ENCODE measurements at regions not wholly inside any gene's neighbourhood (a gene's known extent, or its start where the extent isn't known, plus 50 kb on each side); places are given as distances from the start of the nearest gene placed in this dataset.
A peak's percentile ranks its signal among the peaks of the same experiment; 100 is the strongest.

DNA sequence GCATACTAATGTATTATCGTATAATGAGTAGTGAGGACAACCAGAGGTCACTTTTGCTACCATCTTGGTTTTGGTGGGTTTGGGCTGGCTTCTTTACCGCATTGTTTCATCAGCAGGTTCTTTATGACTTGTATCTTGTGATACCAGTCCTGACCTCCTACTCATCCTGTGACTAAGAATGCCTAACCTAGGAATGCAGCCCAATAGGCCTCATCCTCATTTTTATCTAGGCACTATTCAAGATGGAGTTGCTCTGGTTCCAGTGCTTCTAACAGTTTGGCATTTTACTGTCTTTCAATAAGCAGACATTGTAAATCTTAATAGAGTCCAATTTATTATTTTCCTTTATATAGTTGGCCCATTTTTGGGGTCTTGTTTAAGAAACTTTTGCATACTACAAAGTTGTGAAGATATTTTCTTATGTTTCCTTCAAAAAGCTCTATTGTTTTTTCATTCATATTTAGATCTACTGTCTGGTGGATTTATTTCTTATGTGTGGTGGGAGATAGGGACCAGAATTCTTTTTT lies 60.8 kb upstream of the RNU6-1 start:
- peaks cover 3% of the 10 kb centered on the region for H3K9me3 Mint-ChIP-seq (ENCODE audit: unreplicated experiment)
- H3K27ac Mint-ChIP-seq (ENCODE audit: unreplicated experiment): no peak overlapping the region
- TF ChIP-seq, protein P1, sequence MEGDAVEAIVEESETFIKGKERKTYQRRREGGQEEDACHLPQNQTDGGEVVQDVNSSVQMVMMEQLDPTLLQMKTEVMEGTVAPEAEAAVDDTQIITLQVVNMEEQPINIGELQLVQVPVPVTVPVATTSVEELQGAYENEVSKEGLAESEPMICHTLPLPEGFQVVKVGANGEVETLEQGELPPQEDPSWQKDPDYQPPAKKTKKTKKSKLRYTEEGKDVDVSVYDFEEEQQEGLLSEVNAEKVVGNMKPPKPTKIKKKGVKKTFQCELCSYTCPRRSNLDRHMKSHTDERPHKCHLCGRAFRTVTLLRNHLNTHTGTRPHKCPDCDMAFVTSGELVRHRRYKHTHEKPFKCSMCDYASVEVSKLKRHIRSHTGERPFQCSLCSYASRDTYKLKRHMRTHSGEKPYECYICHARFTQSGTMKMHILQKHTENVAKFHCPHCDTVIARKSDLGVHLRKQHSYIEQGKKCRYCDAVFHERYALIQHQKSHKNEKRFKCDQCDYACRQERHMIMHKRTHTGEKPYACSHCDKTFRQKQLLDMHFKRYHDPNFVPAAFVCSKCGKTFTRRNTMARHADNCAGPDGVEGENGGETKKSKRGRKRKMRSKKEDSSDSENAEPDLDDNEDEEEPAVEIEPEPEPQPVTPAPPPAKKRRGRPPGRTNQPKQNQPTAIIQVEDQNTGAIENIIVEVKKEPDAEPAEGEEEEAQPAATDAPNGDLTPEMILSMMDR (IDR thresholded peaks at IDR 0.05): no peak
- H3K4me3 Mint-ChIP-seq (ENCODE audit: unreplicated experiment): no peak overlapping the region
- H3K36me3 Mint-ChIP-seq (ENCODE audit: unreplicated experiment): no peaks in the 10 kb centered on the region
- peaks cover 2% of the 10 kb centered on the region for H3K27me3 Mint-ChIP-seq (ENCODE audit: unreplicated experiment)
- H3K4me1 Mint-ChIP-seq (ENCODE audit: unreplicated experiment): peaks cover 7% of the 10 kb centered on the region
- DNase-seq (ENCODE audit: extremely low spot score, unreplicated experiment): no peak

DNA sequence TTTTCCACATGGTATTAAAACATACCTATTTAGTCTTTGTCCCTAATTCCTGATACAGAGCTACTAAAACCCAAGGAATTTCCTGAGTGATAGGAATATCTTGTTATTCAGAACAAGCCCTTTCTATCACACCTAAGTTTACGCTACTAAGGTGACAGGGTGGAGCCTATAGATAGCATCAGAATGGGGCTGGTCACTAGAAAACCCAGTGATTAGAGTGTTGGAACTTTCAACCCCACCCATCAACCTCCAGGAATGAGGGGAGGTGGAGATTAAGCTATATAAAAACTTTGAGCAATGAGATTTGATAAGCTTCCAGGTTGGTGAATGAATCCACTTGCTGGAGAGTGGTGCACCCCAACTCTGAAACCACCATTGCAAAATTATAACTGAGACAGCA lies 62.1 kb upstream of the RNU6-1 start:
- peaks cover 7% of the 10 kb centered on the region for H3K9me3 Mint-ChIP-seq (ENCODE audit: unreplicated experiment)
- no peaks in the 10 kb centered on the region for H3K36me3 Mint-ChIP-seq (ENCODE audit: unreplicated experiment)
- H3K4me3 Mint-ChIP-seq (ENCODE audit: unreplicated experiment): no peak overlapping the region
- H3K27ac Mint-ChIP-seq (ENCODE audit: unreplicated experiment): no peak overlapping the region
- TF ChIP-seq, protein P1 (IDR thresholded peaks at IDR 0.05): no peak
- H3K4me1 Mint-ChIP-seq (ENCODE audit: unreplicated experiment): peaks cover 7% of the 10 kb centered on the region
- no peak for DNase-seq (ENCODE audit: extremely low spot score, unreplicated experiment)
- peaks cover 5% of the 10 kb centered on the region for H3K27me3 Mint-ChIP-seq (ENCODE audit: unreplicated experiment)

- no peak overlapping the region for H3K4me3 Mint-ChIP-seq (ENCODE audit: unreplicated experiment)
- no peaks in the 10 kb centered on the region for H3K36me3 Mint-ChIP-seq (ENCODE audit: unreplicated experiment)
- H3K9me3 Mint-ChIP-seq (ENCODE audit: unreplicated experiment): peaks cover 7% of the 10 kb centered on the region
- H3K27me3 Mint-ChIP-seq (ENCODE audit: unreplicated experiment): peaks cover 5% of the 10 kb centered on the region
- H3K27ac Mint-ChIP-seq (ENCODE audit: unreplicated experiment): no peak overlapping the region
- DNase-seq (ENCODE audit: extremely low spot score, unreplicated experiment): peak; percentile 40
- TF ChIP-seq, protein P1 (IDR thresholded peaks at IDR 0.05): no peak
- H3K4me1 Mint-ChIP-seq (ENCODE audit: unreplicated experiment): peaks cover 3% of the 10 kb centered on the region
These were observed 62.7 kb upstream of the RNU6-1 start for GRCh38 chr15:67902579-67903009.

DNA sequence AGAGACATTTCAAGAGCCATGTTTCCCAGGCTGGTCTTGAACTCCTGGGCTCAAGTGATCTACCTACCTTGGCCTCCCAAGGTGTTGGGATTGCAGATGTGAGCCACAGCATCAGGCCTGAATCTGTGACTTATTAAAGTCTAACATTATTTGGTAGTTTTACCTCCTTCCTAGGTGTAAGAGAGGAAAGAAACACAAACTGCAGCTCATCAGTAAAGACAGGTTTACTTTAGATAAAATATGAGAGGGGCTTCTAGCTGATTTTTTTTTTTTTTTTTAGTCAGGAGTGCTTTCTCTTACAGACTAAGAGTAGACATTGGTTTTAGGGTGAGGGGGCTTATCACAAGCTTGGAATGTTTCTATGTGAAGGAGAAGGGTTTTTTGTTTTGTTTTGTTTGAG lies 63.9 kb upstream of the RNU6-1 start:
- Mint-ChIP-seq H3K9me3 (ENCODE audit: unreplicated experiment) (peaks cover 7% of the 10 kb centered on the region), H3K4me3 (ENCODE audit: unreplicated experiment) (no peak overlapping the region)

GRCh38 chr15:67905628-67906027 lies 65.8 kb upstream of the RNU6-1 start:
- TF ChIP-seq, protein P1 (IDR thresholded peaks at IDR 0.05): no peak
- Mint-ChIP-seq H3K27ac (ENCODE audit: unreplicated experiment) (no peak overlapping the region), H3K36me3 (ENCODE audit: unreplicated experiment) (no peaks in the 10 kb centered on the region), H3K4me1 (ENCODE audit: unreplicated experiment) (no peaks in the 10 kb centered on the region), H3K27me3 (ENCODE audit: unreplicated experiment) (peaks cover 5% of the 10 kb centered on the region), H3K9me3 (ENCODE audit: unreplicated experiment) (peaks cover 7% of the 10 kb centered on the region), H3K4me3 (ENCODE audit: unreplicated experiment) (no peak overlapping the region)
- no peak for DNase-seq (ENCODE audit: extremely low spot score, unreplicated experiment)

More for the DNA sequence above, 63.9 kb upstream of the RNU6-1 start:
- peak; percentile 19 for DNase-seq (ENCODE audit: extremely low spot score, unreplicated experiment)
- TF ChIP-seq, protein P1 (IDR thresholded peaks at IDR 0.05): no peak
- H3K27me3 Mint-ChIP-seq (ENCODE audit: unreplicated experiment): peaks cover 5% of the 10 kb centered on the region
- no peaks in the 10 kb centered on the region for H3K36me3 Mint-ChIP-seq (ENCODE audit: unreplicated experiment)
- H3K4me1 Mint-ChIP-seq (ENCODE audit: unreplicated experiment): no peaks in the 10 kb centered on the region
- H3K27ac Mint-ChIP-seq (ENCODE audit: unreplicated experiment): no peak overlapping the region
